ENCODE measurements at regions not wholly inside any gene's neighbourhood (a gene's known extent, or its start where the extent isn't known, plus 50 kb on each side); places are given as distances from the start of the nearest gene placed in this dataset.

DNA sequence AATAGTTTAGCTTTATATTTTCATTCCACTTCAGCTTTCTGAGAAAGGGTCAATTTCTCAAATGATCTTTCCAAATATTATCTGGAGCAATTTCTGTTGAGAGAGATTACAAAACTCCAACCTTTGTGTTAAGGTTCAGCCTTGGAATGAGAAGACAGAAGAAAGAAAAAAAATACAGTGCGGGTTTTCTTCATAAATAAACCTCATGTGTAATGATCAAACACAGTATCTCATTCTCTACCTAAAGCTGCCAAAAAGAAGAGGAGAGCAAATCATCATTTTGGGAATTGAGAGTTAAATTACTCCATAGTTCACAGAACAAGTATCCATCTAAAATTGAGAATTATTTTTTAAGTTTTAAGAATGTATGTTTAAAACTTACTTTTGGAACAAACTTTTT, 420.5 kb downstream of the KLF5 start:
- Histone ChIP-seq H3K4me1 (ENCODE audit: control insufficient read depth in 2 of 2, insufficient read depth in 2 of 2, low read length in 2 of 2) (no peaks in the 10 kb centered on the region), H3K36me3 (ENCODE audit: control insufficient read depth in 2 of 3, insufficient read depth in 3 of 3, low read length in 3 of 3) (no peaks in the 10 kb centered on the region), H3K27me3 (ENCODE audit: control insufficient read depth in 2 of 2, insufficient read depth in 2 of 2, low read length in 2 of 2) (no peaks in the 10 kb centered on the region), H3K4me3 (ENCODE audit: low read length) (no peak overlapping the region), H3K9me3 (ENCODE audit: control insufficient read depth in 2 of 3, low read length in 3 of 3) (no peaks in the 10 kb centered on the region), H3K27ac (ENCODE audit: low read depth, low read length) (no peak overlapping the region)
- no peaks in the 10 kb centered on the region for H3K36me3 Mint-ChIP-seq
- no peak overlapping the region for H3K27ac Mint-ChIP-seq
- H3K9me3 Mint-ChIP-seq = peaks cover 0 to 4% (median 0%) of the 10 kb centered on the region in 11 donors
- DNase-seq (no peak), ATAC-seq (no peak)
- CTCF ChIA-PET = no interaction called here
- H3K4me3 Mint-ChIP-seq = no peak overlapping the region
- POLR2A ChIA-PET = no interaction called here
- intact Hi-C loops (cut with micrococcal nuclease) = no loop called here
- H3K4me1 Mint-ChIP-seq = no peaks in the 10 kb centered on the region
- H3K27me3 Mint-ChIP-seq = no peaks in the 10 kb centered on the region

DNA sequence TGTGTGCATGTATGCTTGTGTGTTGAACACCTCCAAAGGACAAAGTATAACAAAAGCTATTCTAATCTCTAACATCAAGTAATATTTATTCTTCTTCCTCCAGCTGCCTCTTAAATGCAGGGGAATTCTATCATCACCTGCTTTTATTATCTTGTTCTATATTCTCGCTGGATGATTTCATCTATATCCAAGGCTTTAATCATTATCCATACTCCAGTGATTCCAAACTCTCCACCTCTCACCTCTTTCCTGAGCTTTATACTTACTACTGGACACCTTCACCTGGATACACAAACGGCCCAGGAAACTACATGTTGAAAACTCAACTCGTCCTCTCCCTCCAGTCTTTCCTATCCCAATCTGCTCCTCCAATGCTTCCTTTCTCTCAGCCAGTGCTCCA, 418.6 kb downstream of the KLF5 start:
- no peak overlapping the region for H3K4me3 ChIP-seq (ENCODE audit: low read length)
- ATAC-seq (no peak), DNase-seq (no peak)
- intact Hi-C loops (cut with micrococcal nuclease) = no loop called here
- no peaks in the 10 kb centered on the region for H3K27me3 Mint-ChIP-seq
- POLR2A ChIA-PET = no interaction called here
- H3K27ac Mint-ChIP-seq = no peak overlapping the region
- no peaks in the 10 kb centered on the region for H3K4me1 ChIP-seq (ENCODE audit: control insufficient read depth in 2 of 2, insufficient read depth in 2 of 2, low read length in 2 of 2)
- CTCF ChIA-PET = no interaction called here
- H3K4me1 Mint-ChIP-seq = no peaks in the 10 kb centered on the region
- no peaks in the 10 kb centered on the region for H3K9me3 ChIP-seq (ENCODE audit: control insufficient read depth in 2 of 3, low read length in 3 of 3)
- H3K36me3 ChIP-seq (ENCODE audit: control insufficient read depth in 2 of 3, insufficient read depth in 3 of 3, low read length in 3 of 3) = no peaks in the 10 kb centered on the region
- no peaks in the 10 kb centered on the region for H3K27me3 ChIP-seq (ENCODE audit: control insufficient read depth in 2 of 2, insufficient read depth in 2 of 2, low read length in 2 of 2)
- H3K27ac ChIP-seq (ENCODE audit: low read depth, low read length) = no peak overlapping the region
- H3K4me3 Mint-ChIP-seq = no peak overlapping the region
- H3K36me3 Mint-ChIP-seq = no peaks in the 10 kb centered on the region
- H3K9me3 Mint-ChIP-seq = peaks cover 0 to 4% (median 0%) of the 10 kb centered on the region in 11 donors

DNA sequence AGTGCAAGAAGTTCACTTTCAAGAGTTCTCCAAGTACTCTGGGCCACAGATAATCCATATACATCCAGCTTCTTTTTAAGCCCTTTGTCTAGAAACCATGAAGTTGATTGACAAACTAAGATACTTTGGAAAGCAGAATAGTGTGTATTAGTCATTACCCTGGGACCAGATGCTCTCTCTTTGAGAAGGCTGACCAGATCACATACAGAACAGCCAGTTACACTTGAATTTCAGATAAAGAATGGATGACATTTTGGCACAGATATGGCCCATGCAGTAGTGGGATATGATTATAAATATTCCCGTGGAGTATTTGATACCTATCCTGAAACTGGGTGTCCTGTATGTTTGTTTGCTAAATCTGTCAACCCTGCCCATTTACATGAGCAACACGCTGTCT, 414.2 kb downstream of the KLF5 start:
- peaks cover 0 to 11% (median 0%) of the 10 kb centered on the region in 11 donors for H3K9me3 Mint-ChIP-seq
- no peak overlapping the region for H3K4me3 Mint-ChIP-seq
- H3K27me3 Mint-ChIP-seq = no peaks in the 10 kb centered on the region
- intact Hi-C loops (cut with micrococcal nuclease) = no loop called here
- no peak overlapping the region for H3K4me3 ChIP-seq (ENCODE audit: low read length)
- no peaks in the 10 kb centered on the region for H3K27me3 ChIP-seq (ENCODE audit: control insufficient read depth in 2 of 2, insufficient read depth in 2 of 2, low read length in 2 of 2)
- POLR2A ChIA-PET = no interaction called here
- no peak overlapping the region for H3K27ac ChIP-seq (ENCODE audit: low read depth, low read length)
- ATAC-seq = no peak
- peak overlapping the region in 1 of 9 donors; percentile 43 for H3K27ac Mint-ChIP-seq
- no peaks in the 10 kb centered on the region for H3K36me3 ChIP-seq (ENCODE audit: control insufficient read depth in 2 of 3, insufficient read depth in 3 of 3, low read length in 3 of 3)
- H3K36me3 Mint-ChIP-seq = no peaks in the 10 kb centered on the region
- CTCF ChIA-PET = no interaction called here
- H3K9me3 ChIP-seq (ENCODE audit: control insufficient read depth in 2 of 3, low read length in 3 of 3) = no peaks in the 10 kb centered on the region
- no peaks in the 10 kb centered on the region for H3K4me1 ChIP-seq (ENCODE audit: control insufficient read depth in 2 of 2, insufficient read depth in 2 of 2, low read length in 2 of 2)
- DNase-seq = no peak
- peaks cover 0 to 3% (median 0%) of the 10 kb centered on the region in 7 donors for H3K4me1 Mint-ChIP-seq

DNA sequence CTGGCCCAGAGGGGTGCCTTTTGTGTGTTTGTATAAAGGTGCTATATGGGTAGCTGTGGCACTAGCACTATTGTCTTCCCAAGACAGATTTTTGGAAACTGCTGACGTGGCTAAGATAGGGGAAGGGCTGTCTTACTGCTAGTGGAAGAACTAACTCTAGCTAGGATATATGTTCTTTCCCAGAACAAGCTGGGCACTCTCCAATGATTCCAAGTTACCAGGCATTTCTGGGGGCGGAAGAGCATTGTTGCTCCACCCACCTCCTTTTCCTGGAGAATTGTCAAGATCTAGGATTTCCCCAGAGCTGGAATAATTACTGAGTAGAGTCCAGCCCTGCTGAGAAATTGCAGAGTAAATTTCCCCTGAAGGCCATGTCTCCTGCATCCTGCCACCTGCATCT, 408.3 kb downstream of the KLF5 start:
- DNase-seq (no peak), ATAC-seq (peak; percentile 4)
- ChIA-PET CTCF (interaction anchor here (0.7 kb wide), 1 partner anchor 187 kb away, joined by 3 read pairs; no protein-coding TSS in a partner anchor), POLR2A (no interaction called here)
- Histone ChIP-seq H3K9me3 (ENCODE audit: control insufficient read depth in 2 of 3, low read length in 3 of 3) (no peaks in the 10 kb centered on the region), H3K27ac (ENCODE audit: low read depth, low read length) (no peak overlapping the region), H3K4me1 (ENCODE audit: control insufficient read depth in 2 of 2, insufficient read depth in 2 of 2, low read length in 2 of 2) (no peaks in the 10 kb centered on the region), H3K27me3 (ENCODE audit: control insufficient read depth in 2 of 2, insufficient read depth in 2 of 2, low read length in 2 of 2) (no peaks in the 10 kb centered on the region), H3K36me3 (ENCODE audit: control insufficient read depth in 2 of 3, insufficient read depth in 3 of 3, low read length in 3 of 3) (no peaks in the 10 kb centered on the region), H3K4me3 (ENCODE audit: low read length) (no peak overlapping the region)
- no peak overlapping the region for H3K27ac Mint-ChIP-seq
- H3K36me3 Mint-ChIP-seq = no peaks in the 10 kb centered on the region
- no peaks in the 10 kb centered on the region for H3K27me3 Mint-ChIP-seq
- peaks cover 0 to 6% (median 0%) of the 10 kb centered on the region in 11 donors for H3K9me3 Mint-ChIP-seq
- intact Hi-C loops (cut with micrococcal nuclease) = no loop called here
- peaks cover 0 to under 1% (median 0%) of the 10 kb centered on the region in 7 donors for H3K4me1 Mint-ChIP-seq
- H3K4me3 Mint-ChIP-seq = no peak overlapping the region

DNA sequence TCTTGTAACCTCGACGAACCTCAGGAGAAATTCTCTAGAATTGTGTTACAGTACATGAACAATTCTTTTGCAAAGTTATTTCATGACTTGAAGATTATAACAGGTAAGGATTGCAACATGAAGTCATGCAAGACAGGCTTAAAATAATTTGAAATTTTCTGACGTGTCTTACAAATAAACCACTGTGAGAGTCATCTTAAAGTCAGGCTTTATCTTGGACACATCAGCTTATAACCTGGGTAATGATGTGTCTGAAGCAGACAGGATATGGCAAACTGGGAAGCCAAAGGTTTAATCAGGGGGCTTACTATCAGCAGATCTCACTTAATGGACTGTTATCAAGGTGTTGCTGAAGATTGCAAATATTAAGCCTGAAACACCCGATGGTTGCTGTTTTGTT, 407.8 kb downstream of the KLF5 start:
- Histone ChIP-seq H3K4me3 (ENCODE audit: low read length) (no peak overlapping the region), H3K27ac (ENCODE audit: low read depth, low read length) (no peak overlapping the region), H3K9me3 (ENCODE audit: control insufficient read depth in 2 of 3, low read length in 3 of 3) (no peaks in the 10 kb centered on the region), H3K4me1 (ENCODE audit: control insufficient read depth in 2 of 2, insufficient read depth in 2 of 2, low read length in 2 of 2) (no peaks in the 10 kb centered on the region), H3K36me3 (ENCODE audit: control insufficient read depth in 2 of 3, insufficient read depth in 3 of 3, low read length in 3 of 3) (no peaks in the 10 kb centered on the region), H3K27me3 (ENCODE audit: control insufficient read depth in 2 of 2, insufficient read depth in 2 of 2, low read length in 2 of 2) (no peaks in the 10 kb centered on the region)
- no peak overlapping the region for H3K27ac Mint-ChIP-seq
- peaks cover 0 to 5% (median 0%) of the 10 kb centered on the region in 11 donors for H3K9me3 Mint-ChIP-seq
- ATAC-seq = peak; percentile 69
- intact Hi-C loops (cut with micrococcal nuclease) = no loop called here
- H3K4me3 Mint-ChIP-seq = no peak overlapping the region
- no peaks in the 10 kb centered on the region for H3K27me3 Mint-ChIP-seq
- CTCF ChIA-PET = interaction anchor here (0.7 kb wide), 1 partner anchor 188 kb away, joined by 3 read pairs; no protein-coding TSS in a partner anchor
- no peaks in the 10 kb centered on the region for H3K4me1 Mint-ChIP-seq
- H3K36me3 Mint-ChIP-seq = no peaks in the 10 kb centered on the region
- DNase-seq = no peak
- POLR2A ChIA-PET = no interaction called here

DNA sequence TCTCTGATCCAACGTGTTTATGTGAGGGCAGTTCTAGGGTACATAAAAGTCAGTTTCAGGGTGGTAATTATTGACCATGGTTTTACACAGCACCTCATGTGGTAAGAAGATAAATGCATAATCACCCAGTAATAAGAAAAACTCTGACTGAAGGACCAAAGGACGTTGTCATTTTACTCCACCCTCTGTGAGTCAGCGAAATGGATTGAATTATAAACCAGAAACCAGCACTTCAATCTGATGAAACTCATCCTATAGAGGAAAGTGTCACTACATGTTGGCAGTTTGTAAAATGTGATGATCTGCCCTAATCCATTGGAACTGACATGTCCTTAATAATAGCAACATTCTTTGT, 406.8 kb downstream of the KLF5 start:
- no peaks in the 10 kb centered on the region for H3K9me3 ChIP-seq (ENCODE audit: control insufficient read depth in 2 of 3, low read length in 3 of 3)
- ChIA-PET POLR2A (no interaction called here), CTCF (no interaction called here)
- no peak overlapping the region for H3K27ac ChIP-seq (ENCODE audit: low read depth, low read length)
- ATAC-seq (peak; percentile 59), DNase-seq (no peak)
- no peak overlapping the region for H3K4me3 Mint-ChIP-seq
- H3K36me3 Mint-ChIP-seq = no peaks in the 10 kb centered on the region
- peaks cover 0 to 3% (median 0%) of the 10 kb centered on the region in 11 donors for H3K9me3 Mint-ChIP-seq
- H3K4me1 ChIP-seq (ENCODE audit: control insufficient read depth in 2 of 2, insufficient read depth in 2 of 2, low read length in 2 of 2) = no peaks in the 10 kb centered on the region
- H3K27ac Mint-ChIP-seq = no peak overlapping the region
- H3K27me3 ChIP-seq (ENCODE audit: control insufficient read depth in 2 of 2, insufficient read depth in 2 of 2, low read length in 2 of 2) = no peaks in the 10 kb centered on the region
- no peak overlapping the region for H3K4me3 ChIP-seq (ENCODE audit: low read length)
- intact Hi-C loops (cut with micrococcal nuclease) = no loop called here
- H3K4me1 Mint-ChIP-seq = no peaks in the 10 kb centered on the region
- H3K27me3 Mint-ChIP-seq = no peaks in the 10 kb centered on the region
- H3K36me3 ChIP-seq (ENCODE audit: control insufficient read depth in 2 of 3, insufficient read depth in 3 of 3, low read length in 3 of 3) = no peaks in the 10 kb centered on the region

DNA sequence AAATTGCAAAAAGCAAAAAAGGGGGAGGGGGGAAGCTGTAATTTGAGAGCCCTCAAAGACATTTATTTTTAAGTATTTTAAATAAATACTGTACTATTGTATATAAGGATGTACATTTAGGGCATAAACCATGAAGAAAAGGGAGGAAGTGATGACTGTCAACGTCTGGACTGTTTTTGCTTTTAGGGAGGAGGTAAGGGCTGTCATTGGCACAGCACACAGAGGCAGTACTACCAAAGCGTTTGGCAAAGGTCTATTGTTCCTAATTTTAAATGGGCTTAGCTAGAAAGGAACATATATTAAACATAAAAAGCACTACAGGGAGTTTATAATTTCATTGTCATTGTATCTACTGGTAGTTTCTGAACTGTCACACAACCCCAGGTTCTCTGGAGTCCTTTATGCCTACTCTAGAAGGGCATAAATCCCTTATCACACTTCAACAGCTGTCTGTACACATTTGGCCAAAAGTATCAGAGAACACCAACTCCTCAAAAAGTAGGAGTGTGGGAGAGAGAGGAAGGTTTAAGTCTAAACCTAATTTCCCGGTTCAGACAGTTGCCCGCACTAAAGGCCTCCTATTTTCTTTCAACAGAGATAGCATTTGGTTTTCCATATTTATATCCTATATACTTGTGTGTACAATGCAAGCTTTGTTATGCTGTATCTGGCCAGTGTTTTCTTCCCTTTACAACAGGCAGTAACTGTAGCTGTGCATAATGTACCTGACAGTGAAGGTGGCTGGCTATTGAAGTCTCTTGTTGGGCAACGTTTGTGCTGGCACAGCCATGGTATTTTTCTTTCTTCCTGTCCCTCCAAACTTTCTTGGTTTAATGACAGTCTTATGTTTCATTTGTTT, 406.2 kb downstream of the KLF5 start:
- POLR2A ChIA-PET = no interaction called here
- H3K27me3 ChIP-seq (ENCODE audit: control insufficient read depth in 2 of 2, insufficient read depth in 2 of 2, low read length in 2 of 2) = no peaks in the 10 kb centered on the region
- no peaks in the 10 kb centered on the region for H3K36me3 Mint-ChIP-seq
- H3K4me3 Mint-ChIP-seq = no peak overlapping the region
- ATAC-seq (peak; percentile 4), DNase-seq (no peak)
- CTCF ChIA-PET = no interaction called here
- intact Hi-C loops (cut with micrococcal nuclease) = no loop called here
- no peaks in the 10 kb centered on the region for H3K4me1 ChIP-seq (ENCODE audit: control insufficient read depth in 2 of 2, insufficient read depth in 2 of 2, low read length in 2 of 2)
- no peaks in the 10 kb centered on the region for H3K4me1 Mint-ChIP-seq
- no peak overlapping the region for H3K27ac ChIP-seq (ENCODE audit: low read depth, low read length)
- H3K27ac Mint-ChIP-seq = peak overlapping the region in 1 of 9 donors; percentile 13
- peaks cover 0 to 3% (median 0%) of the 10 kb centered on the region in 5 donors for H3K27me3 Mint-ChIP-seq
- H3K36me3 ChIP-seq (ENCODE audit: control insufficient read depth in 2 of 3, insufficient read depth in 3 of 3, low read length in 3 of 3) = no peaks in the 10 kb centered on the region
- no peaks in the 10 kb centered on the region for H3K9me3 ChIP-seq (ENCODE audit: control insufficient read depth in 2 of 3, low read length in 3 of 3)
- H3K9me3 Mint-ChIP-seq = peaks cover 0 to 5% (median 2%) of the 10 kb centered on the region in 11 donors
- no peak overlapping the region for H3K4me3 ChIP-seq (ENCODE audit: low read length)

Measured in naive thymus-derived CD4-positive, alpha-beta T cell (primary cell).